ENCODE measurements at regions not wholly inside any gene's neighbourhood (a gene's known extent, or its start where the extent isn't known, plus 50 kb on each side); places are given as distances from the start of the nearest gene placed in this dataset.

- Histone ChIP-seq H3K4me3 (ENCODE audit: low read depth in 2 of 2, low read length in 2 of 2) (no peak overlapping the region), H3K4me1 (ENCODE audit: control insufficient read depth, insufficient read depth, low read length) (no peaks in the 10 kb centered on the region), H3K27me3 (ENCODE audit: control insufficient read depth, insufficient read depth, low read length) (no peaks in the 10 kb centered on the region), H3K27ac (ENCODE audit: low read length) (no peak overlapping the region), H3K9me3 (ENCODE audit: control insufficient read depth, insufficient read depth, low read depth, low read length) (no peaks in the 10 kb centered on the region), H3K36me3 (ENCODE audit: control insufficient read depth, insufficient read depth, low read length) (no peaks in the 10 kb centered on the region)
- no peak for TF ChIP-seq CTCF (IDR thresholded peaks at IDR 0.05)
- no peak for TF ChIP-seq REST (IDR thresholded peaks at IDR 0.05; ENCODE audit: insufficient read depth in 1 of 2, low read depth in 2 of 2, low read length in 1 of 2)
- TF ChIP-seq POLR2AphosphoS5 (IDR thresholded peaks at IDR 0.05; ENCODE audit: low read depth, low read length) = no peak
- TF ChIP-seq SIN3A (IDR thresholded peaks at IDR 0.05; ENCODE audit: borderline replicate concordance, insufficient read depth, low read depth, low read length) = no peak
- TF ChIP-seq TCF7L2 (IDR thresholded peaks at IDR 0.05; ENCODE audit: low read depth, low read length) = no peak
- no TSS peak for BruUV-seq (replicated peaks)
- ChIA-PET POLR2A (interaction anchor here (0.7 kb wide), 1 partner anchor 671 kb away, joined by 6 read pairs; no protein-coding TSS in a partner anchor), CTCF (no interaction called here)
- ATAC-seq (no peak), DNase-seq (ENCODE audit: low read depth, low spot score) (no peak)
- intact Hi-C loops (cut with micrococcal nuclease; ENCODE audit: unreplicated experiment) = no loop called here
- in situ Hi-C loops (cut with HindIII; ENCODE audit: low pct_unique_long_range_greater_than_20kb, low sequenced_read_pairs) = no loop called here
These were observed 59.5 kb upstream of the TOMM7 start for GRCh38 chr7:22882106-22882505.

DNA sequence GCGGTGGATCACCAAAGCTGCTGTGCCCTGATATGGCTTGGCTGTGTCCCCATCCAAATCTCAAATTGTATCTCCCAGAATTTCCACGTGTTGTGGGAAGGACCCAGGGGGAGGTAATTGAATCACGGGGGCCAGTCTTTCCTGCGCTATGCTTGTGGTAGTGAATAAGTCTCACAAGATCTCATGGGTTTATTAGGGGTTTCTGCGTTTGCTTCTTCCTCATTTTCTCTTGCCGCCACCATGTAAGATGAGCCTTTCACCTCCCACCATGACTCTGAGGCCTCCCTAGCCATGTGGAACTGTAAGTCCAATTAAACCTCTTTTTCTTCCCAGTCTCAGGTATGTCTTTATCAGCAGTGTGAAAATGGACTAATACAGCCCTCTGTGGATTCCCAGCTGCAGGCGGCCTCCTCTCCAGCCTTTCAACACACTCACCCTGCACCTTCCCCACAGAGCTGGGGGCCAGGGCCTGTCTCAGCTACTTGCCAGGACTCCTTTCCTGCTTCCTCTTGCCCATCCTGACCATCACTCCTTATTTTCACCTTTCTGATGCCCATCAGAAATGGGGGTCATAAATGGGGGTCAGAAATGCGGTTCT is 57.2 kb upstream of the TOMM7 start:
- TF ChIP-seq REST (IDR thresholded peaks at IDR 0.05; ENCODE audit: insufficient read depth in 1 of 2, low read depth in 2 of 2, low read length in 1 of 2) = no peak
- ATAC-seq (no peak), DNase-seq (ENCODE audit: low read depth, low spot score) (no peak)
- ChIA-PET POLR2A (no interaction called here), CTCF (no interaction called here)
- intact Hi-C loops (cut with micrococcal nuclease; ENCODE audit: unreplicated experiment) = no loop called here
- Histone ChIP-seq H3K4me3 (ENCODE audit: low read depth in 2 of 2, low read length in 2 of 2) (no peak overlapping the region), H3K9me3 (ENCODE audit: control insufficient read depth, insufficient read depth, low read depth, low read length) (no peaks in the 10 kb centered on the region), H3K27me3 (ENCODE audit: control insufficient read depth, insufficient read depth, low read length) (no peaks in the 10 kb centered on the region), H3K27ac (ENCODE audit: low read length) (no peak overlapping the region), H3K36me3 (ENCODE audit: control insufficient read depth, insufficient read depth, low read length) (no peaks in the 10 kb centered on the region), H3K4me1 (ENCODE audit: control insufficient read depth, insufficient read depth, low read length) (no peaks in the 10 kb centered on the region)
- BruUV-seq (replicated peaks) = no TSS peak
- in situ Hi-C loops (cut with HindIII; ENCODE audit: low pct_unique_long_range_greater_than_20kb, low sequenced_read_pairs) = no loop called here

Data from Panc1 (cell line).